ENCODE measurements at regions not wholly inside any gene's neighbourhood (a gene's known extent, or its start where the extent isn't known, plus 50 kb on each side); places are given as distances from the start of the nearest gene placed in this dataset.

GRCh38 chr9:20082831-20083230 is 294.0 kb upstream of the SLC24A2 start:
- TF ChIP-seq POLR2A (IDR thresholded peaks at IDR 0.05; ENCODE audit: control extremely low read depth in 1 of 2, low read depth in 2 of 2, low read length in 2 of 2) (no peak), BCL11A (IDR thresholded peaks at IDR 0.05; ENCODE audit: low read depth in 2 of 2, low read length in 2 of 2) (no peak), RAD21 (IDR thresholded peaks at IDR 0.05 in 1 of 2, conservative IDR thresholded peaks at IDR 0.05 in 1 of 2; ENCODE audit: low read depth in 2 of 2, low read length in 2 of 2) (no peak), CEBPB (IDR thresholded peaks at IDR 0.05; ENCODE audit: low read depth, low read length) (no peak)
- TF ChIP-seq, protein P1, sequence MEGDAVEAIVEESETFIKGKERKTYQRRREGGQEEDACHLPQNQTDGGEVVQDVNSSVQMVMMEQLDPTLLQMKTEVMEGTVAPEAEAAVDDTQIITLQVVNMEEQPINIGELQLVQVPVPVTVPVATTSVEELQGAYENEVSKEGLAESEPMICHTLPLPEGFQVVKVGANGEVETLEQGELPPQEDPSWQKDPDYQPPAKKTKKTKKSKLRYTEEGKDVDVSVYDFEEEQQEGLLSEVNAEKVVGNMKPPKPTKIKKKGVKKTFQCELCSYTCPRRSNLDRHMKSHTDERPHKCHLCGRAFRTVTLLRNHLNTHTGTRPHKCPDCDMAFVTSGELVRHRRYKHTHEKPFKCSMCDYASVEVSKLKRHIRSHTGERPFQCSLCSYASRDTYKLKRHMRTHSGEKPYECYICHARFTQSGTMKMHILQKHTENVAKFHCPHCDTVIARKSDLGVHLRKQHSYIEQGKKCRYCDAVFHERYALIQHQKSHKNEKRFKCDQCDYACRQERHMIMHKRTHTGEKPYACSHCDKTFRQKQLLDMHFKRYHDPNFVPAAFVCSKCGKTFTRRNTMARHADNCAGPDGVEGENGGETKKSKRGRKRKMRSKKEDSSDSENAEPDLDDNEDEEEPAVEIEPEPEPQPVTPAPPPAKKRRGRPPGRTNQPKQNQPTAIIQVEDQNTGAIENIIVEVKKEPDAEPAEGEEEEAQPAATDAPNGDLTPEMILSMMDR (IDR thresholded peaks at IDR 0.05; ENCODE audit: control extremely low read depth in 1 of 3, insufficient read depth in 1 of 3, low read depth in 1 of 3, low read length in 3 of 3): no peak

Data from H1 (cell line).